HCT116 (cell line): ENCODE measurements at regions not wholly inside any gene's neighbourhood (a gene's known extent, or its start where the extent isn't known, plus 50 kb on each side); places are given as distances from the start of the nearest gene placed in this dataset.

Source experiments
- ATAC-seq: fragments of 200-7000 bp; cut with Tn5 transposase; 2 replicates; pipeline ENCODE4 v1.9.1; 2020; ENCODE audit warnings: mild to moderate bottlenecking, moderate library complexity
- BruUV-seq: library from RNA; stranded (reverse); fragments of 400-500 nt; replicated peaks from 2 replicates; lab custom pipeline; 2021; lab: Mats Ljungman, UMichigan
- CTCF ChIA-PET: fragments of 300-600 bp; sonication (Branson Sonifier 250); formaldehyde crosslinking; loops from one replicate; lab custom pipeline; 2021; ENCODE audit warnings: antibody characterized with exemption; lab: Charles Lee
- POLR2A ChIA-PET: fragments of 300-600, 350-600 bp; sonication (Branson Sonifier 250); formaldehyde crosslinking; loops from one replicate; lab custom pipeline; 2021; ENCODE audit warnings: antibody characterized with exemption; lab: Charles Lee
- RAD21 ChIA-PET, 2 experiments: fragments of 300-600 bp; sonication (Branson Sonifier 250); formaldehyde crosslinking; loops; one replicate each; lab custom pipeline; 2023; ENCODE audit warnings: low total read pairs in 2 of 2; ENCODE audit not compliant: uncharacterized antibody in 2 of 2, unreplicated experiment in 2 of 2, low non-redundant PET in 1 of 2; lab: Charles Lee
- DNase-seq: peaks from one replicate; pipeline ENCODE4 v3.0.0-alpha.2; 2010; ENCODE audit warnings: low read depth, low spot score
- H2AFZ ChIP-seq: fragments of 200-600 bp; shearing (Covaris generic), sonication (generic); 2 replicates; pipeline ENCODE4 v1.6.1; 2017; ENCODE audit warnings: low read depth, mixed run types, mixed read lengths, antibody characterized with exemption, low read length; ENCODE audit not compliant: poor library complexity, severe bottlenecking
- H3K27ac ChIP-seq: 2 replicates; pipeline ENCODE4 v1.5.1; 2012; ENCODE audit warnings: low read depth, low read length
- H3K27me3 ChIP-seq: fragments of 200-600 bp; sonication (generic); 2 replicates; pipeline ENCODE4 v1.6.1; 2016; ENCODE audit warnings: mixed run types, low read length, mixed read lengths; ENCODE audit not compliant: insufficient read depth
- H3K36me3 ChIP-seq, 2 experiments: fragments of 200-500 bp in 1 of 2; fragments of 200-600 bp in 1 of 2; sonication (Bioruptor generic) in 1 of 2; sonication (generic) in 1 of 2; 2 replicates each; pipeline versions ENCODE4 v1.5.1 to v1.6.1; 2014 to 2016; ENCODE audit warnings: low read length in 2 of 2, inconsistent platforms in 1 of 2, mixed read lengths in 1 of 2, mixed run types in 1 of 2; ENCODE audit not compliant: insufficient read depth in 2 of 2, control insufficient read depth in 1 of 2
- H3K4me1 ChIP-seq, 2 experiments: fragments of 200-600 bp in 1 of 2; sonication (generic) in 1 of 2; 2 replicates each; pipeline versions ENCODE4 v1.5.1 to v1.6.1; 2012 to 2017; ENCODE audit warnings: low read length in 2 of 2, inconsistent platforms in 1 of 2, mild to moderate bottlenecking in 1 of 2, mixed read lengths in 1 of 2, mixed run types in 1 of 2, moderate library complexity in 1 of 2; ENCODE audit not compliant: insufficient read depth in 2 of 2, control insufficient read depth in 1 of 2
- H3K4me2 ChIP-seq: fragments of 200-600 bp; sonication (generic); 2 replicates; pipeline ENCODE4 v1.6.1; 2017; ENCODE audit warnings: mixed run types, low read length, mixed read lengths
- H3K4me3 ChIP-seq, 2 experiments: fragments of 200-600 bp in 1 of 2; sonication (generic) in 1 of 2; replicated peaks in 1 of 2; 2 replicates each; pipeline ENCODE4 v1.5.1; 2011 to 2016; ENCODE audit warnings: low read length in 2 of 2, control low read depth in 1 of 2, low read depth in 1 of 2, mild to moderate bottlenecking in 1 of 2, mixed read lengths in 1 of 2, mixed run types in 1 of 2
- H3K79me2 ChIP-seq: fragments of 200-600 bp; sonication (generic); 2 replicates; pipeline ENCODE4 v1.6.1; 2017; ENCODE audit warnings: mild to moderate bottlenecking, mixed run types, low read length, moderate library complexity, mixed read lengths; ENCODE audit not compliant: insufficient read depth
- H3K9ac ChIP-seq: fragments of 200-600 bp; sonication (generic); 2 replicates; pipeline ENCODE4 v1.6.1; 2016; ENCODE audit warnings: low read length, mixed read lengths
- H3K9me2 ChIP-seq: fragments of 200-600 bp; sonication (generic), shearing (Covaris generic); 2 replicates; pipeline ENCODE4 v1.6.1; 2017; ENCODE audit warnings: mixed run types, mild to moderate bottlenecking, moderate library complexity; ENCODE audit not compliant: insufficient read depth
- H3K9me3 ChIP-seq, 2 experiments: fragments of 200-500 bp in 1 of 2; fragments of 200-600 bp in 1 of 2; sonication (Bioruptor generic) in 1 of 2; sonication (generic) in 1 of 2; 2 replicates each; pipeline ENCODE4 v1.6.1; 2014 to 2017; ENCODE audit warnings: low read length in 2 of 2, mixed read lengths in 2 of 2, inconsistent platforms in 1 of 2, low read depth in 1 of 2, mild to moderate bottlenecking in 1 of 2, mixed run types in 1 of 2, moderate library complexity in 1 of 2; ENCODE audit not compliant: control insufficient read depth in 1 of 2, insufficient read depth in 1 of 2
- H4K20me1 ChIP-seq: fragments of 200-600 bp; sonication (generic), shearing (Covaris generic); 2 replicates; pipeline ENCODE4 v1.6.1; 2017; ENCODE audit warnings: mixed run types, mild to moderate bottlenecking, moderate library complexity; ENCODE audit not compliant: insufficient read depth
- CEBPB ChIP-seq: IDR thresholded peaks from 2 replicates; pipeline ENCODE4 v1.6.1; 2012; ENCODE audit warnings: low read depth
- EZH2 ChIP-seq: fragments of 200-600 bp; sonication (generic); IDR thresholded peaks from 2 replicates; pipeline ENCODE4 v1.6.1; 2017; ENCODE audit warnings: antibody characterized with exemption, mixed run types
- JUND ChIP-seq: IDR thresholded peaks from 2 replicates; pipeline ENCODE4 v1.6.1; 2012
- MAX ChIP-seq: IDR thresholded peaks from 2 replicates; pipeline ENCODE4 v1.6.1; 2012
- POLR2A ChIP-seq: IDR thresholded peaks from 2 replicates; pipeline ENCODE4 v1.7.0; 2011; ENCODE audit warnings: borderline replicate concordance; ENCODE audit not compliant: insufficient read depth, insufficient read length; ENCODE audit errors: extremely low read depth
- POLR2AphosphoS5 ChIP-seq: IDR thresholded peaks from 2 replicates; pipeline ENCODE4 v1.6.1; 2011; ENCODE audit warnings: mild to moderate bottlenecking, low read depth, low read length, moderate library complexity
- SIN3A ChIP-seq: IDR thresholded peaks from 2 replicates; pipeline ENCODE4 v1.6.1; 2012; ENCODE audit warnings: low read depth
- SRF ChIP-seq: IDR thresholded peaks from 2 replicates; pipeline ENCODE4 v1.6.1; 2012; ENCODE audit warnings: low read depth
- YY1 ChIP-seq: IDR thresholded peaks from 2 replicates; pipeline ENCODE4 v1.6.1; 2011; ENCODE audit warnings: low read length, low read depth, moderate library complexity, mild to moderate bottlenecking; ENCODE audit not compliant: insufficient replicate concordance; ENCODE audit errors: extremely low read depth
- ZBTB33 ChIP-seq: IDR thresholded peaks from 2 replicates; pipeline ENCODE4 v1.6.1; 2011; ENCODE audit warnings: mild to moderate bottlenecking, low read length, moderate library complexity; ENCODE audit not compliant: insufficient replicate concordance; ENCODE audit errors: extremely low read depth
- intact Hi-C: fragments of 100-400 bp; cut with micrococcal nuclease; formaldehyde crosslinking; loops from 2 replicates; pipeline ENCODE4 v1.10.0; 2022

- H3K27me3 ChIP-seq: 0 out of 2 replicates have a peak, but pooled peaks cover 2% of the 10 kb centered on the region
- H3K9ac ChIP-seq: no peak overlapping the region
- H3K9me2 ChIP-seq: no peaks in the 10 kb centered on the region
- ChIA-PET CTCF (no interaction called here), RAD21 (no interaction called here), POLR2A (no interaction called here)
- no peaks in the 10 kb centered on the region for H3K9me3 ChIP-seq
- H2AFZ ChIP-seq: no peak overlapping the region
- no peaks in the 10 kb centered on the region for H4K20me1 ChIP-seq
- no peaks in the 10 kb centered on the region for H3K4me1 ChIP-seq
- no peaks in the 10 kb centered on the region for H3K79me2 ChIP-seq
- no peak overlapping the region for H3K4me3 ChIP-seq
- no peaks in the 10 kb centered on the region for H3K36me3 ChIP-seq
- H3K4me2 ChIP-seq: no peak overlapping the region
- H3K27ac ChIP-seq: no peak overlapping the region
- intact Hi-C loops: no loop called here
- ATAC-seq: no peak
- DNase-seq: no peak
- TF ChIP-seq SIN3A (no peak), YY1 (no peak), POLR2AphosphoS5 (no peak), CEBPB (no peak), JUND (no peak), POLR2A (no peak), MAX (no peak), ZBTB33 (no peak)
- BruUV-seq: no TSS peak
Measured at GRCh38 chr18:61173554-61173953, 159.7 kb upstream of the CDH20 start.

- no peaks in the 10 kb centered on the region for H3K27me3 ChIP-seq
- no TSS peak for BruUV-seq
- no peak overlapping the region for H3K4me2 ChIP-seq
- no peak overlapping the region for H3K9ac ChIP-seq
- ATAC-seq (no peak), DNase-seq (no peak)
- ChIA-PET RAD21 (no interaction called here), POLR2A (no interaction called here), CTCF (no interaction called here)
- no peaks in the 10 kb centered on the region for H3K9me2 ChIP-seq
- no peaks in the 10 kb centered on the region for H3K36me3 ChIP-seq
- no peak for TF ChIP-seq CEBPB
- TF ChIP-seq SRF: no peak
- TF ChIP-seq EZH2: no peak
- no peaks in the 10 kb centered on the region for H3K9me3 ChIP-seq
- no peaks in the 10 kb centered on the region for H3K4me1 ChIP-seq
- no peak overlapping the region for H2AFZ ChIP-seq
- intact Hi-C loops: no loop called here
- H3K79me2 ChIP-seq: no peaks in the 10 kb centered on the region
- H3K4me3 ChIP-seq: no peak overlapping the region
- H3K27ac ChIP-seq: no peak overlapping the region
- H4K20me1 ChIP-seq: no peaks in the 10 kb centered on the region
Measured at GRCh38 chr18:61183798-61184197, 149.4 kb upstream of the CDH20 start.
